NB4 (cell line): ENCODE measurements at regions not wholly inside any gene's neighbourhood (a gene's known extent, or its start where the extent isn't known, plus 50 kb on each side); places are given as distances from the start of the nearest gene placed in this dataset.

Experiments used
- POLR2A ChIP-seq: IDR thresholded peaks from 2 replicates; pipeline ENCODE4 v1.6.1; 2011; ENCODE audit warnings: mild to moderate bottlenecking; ENCODE audit not compliant: insufficient read length; ENCODE audit errors: extremely low read depth
- TF ChIP-seq, protein P1 (sequence below): IDR thresholded peaks from one replicate; pipeline ENCODE4 v1.5.1; 2012; ENCODE audit warnings: low read depth, low read length

DNA sequence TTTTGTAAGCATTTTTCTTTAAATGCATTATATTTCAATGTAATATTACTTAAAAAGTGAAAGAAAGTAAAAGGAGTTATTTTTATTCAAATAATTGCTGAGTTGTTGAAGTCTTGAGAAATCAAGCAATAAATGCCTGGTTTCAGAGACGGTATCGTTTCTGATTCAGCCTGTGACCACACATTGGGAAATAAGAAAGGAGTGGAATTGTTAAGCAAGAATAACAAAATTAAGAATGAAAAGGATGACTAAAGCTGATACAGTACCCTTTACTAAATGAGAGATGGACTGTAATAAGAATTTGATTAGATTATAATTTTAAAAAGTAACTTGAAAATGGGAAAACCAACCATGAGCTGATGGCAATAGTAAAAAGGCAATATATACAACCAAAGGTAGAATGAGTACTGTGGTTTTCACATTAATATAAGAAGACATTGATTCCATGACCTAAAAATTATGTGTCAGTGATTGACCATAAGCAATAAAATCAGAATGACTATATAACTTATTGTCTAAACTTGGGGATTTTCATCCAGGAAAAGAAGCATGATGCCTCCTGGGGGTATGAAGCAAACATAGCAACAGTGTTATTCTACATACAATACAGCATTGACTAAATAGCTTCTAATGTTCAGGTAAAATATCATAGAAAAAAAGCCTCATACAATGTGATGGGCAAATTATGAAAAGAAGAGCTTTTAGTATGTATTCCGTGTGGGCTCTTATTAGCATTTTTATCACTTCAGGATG is 101.9 kb upstream of the PRDM9 start:
- TF ChIP-seq, protein P1, sequence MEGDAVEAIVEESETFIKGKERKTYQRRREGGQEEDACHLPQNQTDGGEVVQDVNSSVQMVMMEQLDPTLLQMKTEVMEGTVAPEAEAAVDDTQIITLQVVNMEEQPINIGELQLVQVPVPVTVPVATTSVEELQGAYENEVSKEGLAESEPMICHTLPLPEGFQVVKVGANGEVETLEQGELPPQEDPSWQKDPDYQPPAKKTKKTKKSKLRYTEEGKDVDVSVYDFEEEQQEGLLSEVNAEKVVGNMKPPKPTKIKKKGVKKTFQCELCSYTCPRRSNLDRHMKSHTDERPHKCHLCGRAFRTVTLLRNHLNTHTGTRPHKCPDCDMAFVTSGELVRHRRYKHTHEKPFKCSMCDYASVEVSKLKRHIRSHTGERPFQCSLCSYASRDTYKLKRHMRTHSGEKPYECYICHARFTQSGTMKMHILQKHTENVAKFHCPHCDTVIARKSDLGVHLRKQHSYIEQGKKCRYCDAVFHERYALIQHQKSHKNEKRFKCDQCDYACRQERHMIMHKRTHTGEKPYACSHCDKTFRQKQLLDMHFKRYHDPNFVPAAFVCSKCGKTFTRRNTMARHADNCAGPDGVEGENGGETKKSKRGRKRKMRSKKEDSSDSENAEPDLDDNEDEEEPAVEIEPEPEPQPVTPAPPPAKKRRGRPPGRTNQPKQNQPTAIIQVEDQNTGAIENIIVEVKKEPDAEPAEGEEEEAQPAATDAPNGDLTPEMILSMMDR: no peak
- TF ChIP-seq POLR2A: no peak
